GM21390 (cell line): ENCODE measurements at regions not wholly inside any gene's neighbourhood (a gene's known extent, or its start where the extent isn't known, plus 50 kb on each side); places are given as distances from the start of the nearest gene placed in this dataset.

Source experiments
- ATAC-seq: cut with Tn5 transposase; IDR thresholded peaks from one replicate; pipeline ENCODE4 v1.9.1; 2021; ENCODE audit not compliant: unreplicated experiment

GRCh38 chr2:120986898-120987650 is 251.4 kb downstream of the GLI2 start:
- ATAC-seq, result no peak

GRCh38 chr2:120988051-120988699 is 252.5 kb downstream of the GLI2 start:
- no peak for ATAC-seq

DNA sequence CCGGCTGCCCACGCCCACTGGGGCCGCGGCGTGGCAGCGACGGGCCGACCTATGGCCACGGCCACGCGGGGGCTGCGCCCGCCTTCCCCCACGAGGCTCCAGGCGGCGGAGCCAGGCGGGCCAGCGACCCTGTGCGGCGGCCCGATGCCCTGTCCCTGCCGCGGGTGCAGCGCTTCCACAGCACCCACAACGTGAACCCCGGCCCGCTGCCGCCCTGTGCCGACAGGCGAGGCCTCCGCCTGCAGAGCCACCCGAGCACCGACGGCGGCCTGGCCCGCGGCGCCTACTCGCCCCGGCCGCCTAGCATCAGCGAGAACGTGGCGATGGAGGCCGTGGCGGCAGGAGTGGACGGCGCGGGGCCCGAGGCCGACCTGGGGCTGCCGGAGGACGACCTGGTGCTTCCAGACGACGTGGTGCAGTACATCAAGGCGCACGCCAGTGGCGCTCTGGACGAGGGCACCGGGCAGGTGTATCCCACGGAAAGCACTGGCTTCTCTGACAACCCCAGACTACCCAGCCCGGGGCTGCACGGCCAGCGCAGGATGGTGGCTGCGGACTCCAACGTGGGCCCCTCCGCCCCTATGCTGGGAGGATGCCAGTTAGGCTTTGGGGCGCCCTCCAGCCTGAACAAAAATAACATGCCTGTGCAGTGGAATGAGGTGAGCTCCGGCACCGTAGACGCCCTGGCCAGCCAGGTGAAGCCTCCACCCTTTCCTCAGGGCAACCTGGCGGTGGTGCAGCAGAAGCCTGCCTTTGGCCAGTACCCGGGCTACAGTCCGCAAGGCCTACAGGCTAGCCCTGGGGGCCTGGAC is 253.2 kb downstream of the GLI2 start:
- no peak for ATAC-seq

DNA sequence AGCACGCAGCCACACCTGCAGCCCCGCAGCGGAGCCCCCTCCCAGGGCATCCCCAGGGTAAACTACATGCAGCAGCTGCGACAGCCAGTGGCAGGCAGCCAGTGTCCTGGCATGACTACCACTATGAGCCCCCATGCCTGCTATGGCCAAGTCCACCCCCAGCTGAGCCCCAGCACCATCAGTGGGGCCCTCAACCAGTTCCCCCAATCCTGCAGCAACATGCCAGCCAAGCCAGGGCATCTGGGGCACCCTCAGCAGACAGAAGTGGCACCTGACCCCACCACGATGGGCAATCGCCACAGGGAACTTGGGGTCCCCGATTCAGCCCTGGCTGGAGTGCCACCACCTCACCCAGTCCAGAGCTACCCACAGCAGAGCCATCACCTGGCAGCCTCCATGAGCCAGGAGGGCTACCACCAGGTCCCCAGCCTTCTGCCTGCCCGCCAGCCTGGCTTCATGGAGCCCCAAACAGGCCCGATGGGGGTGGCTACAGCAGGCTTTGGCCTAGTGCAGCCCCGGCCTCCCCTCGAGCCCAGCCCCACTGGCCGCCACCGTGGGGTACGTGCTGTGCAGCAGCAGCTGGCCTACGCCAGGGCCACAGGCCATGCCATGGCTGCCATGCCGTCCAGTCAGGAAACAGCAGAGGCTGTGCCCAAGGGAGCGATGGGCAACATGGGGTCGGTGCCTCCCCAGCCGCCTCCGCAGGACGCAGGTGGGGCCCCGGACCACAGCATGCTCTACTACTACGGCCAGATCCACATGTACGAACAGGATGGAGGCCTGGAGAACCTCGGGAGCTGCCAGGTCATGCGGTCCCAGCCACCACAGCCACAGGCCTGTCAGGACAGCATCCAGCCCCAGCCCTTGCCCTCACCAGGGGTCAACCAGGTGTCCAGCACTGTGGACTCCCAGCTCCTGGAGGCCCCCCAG is 254.1 kb downstream of the GLI2 start:
- no peak for ATAC-seq

DNA sequence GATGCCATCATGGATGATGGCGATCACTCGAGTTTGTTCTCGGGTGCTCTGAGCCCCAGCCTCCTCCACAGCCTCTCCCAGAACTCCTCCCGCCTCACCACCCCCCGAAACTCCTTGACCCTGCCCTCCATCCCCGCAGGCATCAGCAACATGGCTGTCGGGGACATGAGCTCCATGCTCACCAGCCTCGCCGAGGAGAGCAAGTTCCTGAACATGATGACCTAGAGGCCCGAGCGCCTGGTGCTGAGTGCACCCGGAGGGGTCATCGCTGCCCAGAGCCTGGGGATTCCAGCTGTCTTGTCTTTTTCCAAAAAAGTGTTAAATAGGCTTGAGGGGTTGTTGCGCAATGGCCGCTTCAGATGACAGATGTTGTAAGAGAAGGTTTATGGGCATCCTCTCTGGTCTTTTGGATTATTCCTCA is 254.8 kb downstream of the GLI2 start:
- ATAC-seq, result no peak

DNA sequence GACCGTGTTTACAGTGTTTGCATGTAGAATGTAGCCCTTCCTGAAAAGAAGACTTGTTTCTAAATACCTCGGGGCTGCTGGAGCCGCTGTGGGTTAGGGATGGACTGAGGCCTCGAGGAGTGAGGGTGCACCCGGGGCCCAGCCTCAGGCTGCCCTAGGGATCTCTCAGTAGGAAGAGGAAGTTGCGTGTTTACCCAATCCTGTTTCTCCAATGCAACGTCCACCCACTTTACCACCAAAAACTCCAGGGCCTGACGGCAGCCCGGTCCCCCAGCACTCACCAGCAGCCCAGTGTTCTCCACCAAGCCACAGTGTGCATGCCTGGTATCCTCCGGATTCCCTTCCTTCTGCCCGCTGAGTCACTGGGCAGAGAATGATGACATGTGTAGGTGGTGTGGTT is 255.8 kb downstream of the GLI2 start:
- ATAC-seq, result no peak

- no peak for ATAC-seq
Observed at GRCh38 chr2:120992791-120993555, 257.3 kb downstream of the GLI2 start.

DNA sequence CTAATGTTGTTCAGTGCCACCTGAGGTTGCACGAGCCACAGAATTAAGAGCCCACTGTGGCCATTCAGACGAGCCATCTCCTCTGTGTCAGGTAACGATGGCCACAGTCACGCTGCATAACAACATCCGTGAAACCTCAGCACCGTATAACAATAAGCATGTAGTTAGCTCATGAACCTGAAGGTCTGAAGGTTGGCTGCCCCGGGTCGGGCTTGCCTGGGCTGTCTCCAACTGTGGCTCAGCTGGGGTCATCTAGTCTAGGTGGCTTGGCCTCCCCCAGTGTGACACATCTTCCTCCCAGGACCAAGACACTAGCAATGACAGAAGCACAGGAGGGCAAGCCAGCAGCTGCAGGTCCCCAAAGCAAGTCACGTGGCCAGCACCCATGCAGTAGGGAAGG is 258.0 kb downstream of the GLI2 start:
- ATAC-seq, result no peak

DNA sequence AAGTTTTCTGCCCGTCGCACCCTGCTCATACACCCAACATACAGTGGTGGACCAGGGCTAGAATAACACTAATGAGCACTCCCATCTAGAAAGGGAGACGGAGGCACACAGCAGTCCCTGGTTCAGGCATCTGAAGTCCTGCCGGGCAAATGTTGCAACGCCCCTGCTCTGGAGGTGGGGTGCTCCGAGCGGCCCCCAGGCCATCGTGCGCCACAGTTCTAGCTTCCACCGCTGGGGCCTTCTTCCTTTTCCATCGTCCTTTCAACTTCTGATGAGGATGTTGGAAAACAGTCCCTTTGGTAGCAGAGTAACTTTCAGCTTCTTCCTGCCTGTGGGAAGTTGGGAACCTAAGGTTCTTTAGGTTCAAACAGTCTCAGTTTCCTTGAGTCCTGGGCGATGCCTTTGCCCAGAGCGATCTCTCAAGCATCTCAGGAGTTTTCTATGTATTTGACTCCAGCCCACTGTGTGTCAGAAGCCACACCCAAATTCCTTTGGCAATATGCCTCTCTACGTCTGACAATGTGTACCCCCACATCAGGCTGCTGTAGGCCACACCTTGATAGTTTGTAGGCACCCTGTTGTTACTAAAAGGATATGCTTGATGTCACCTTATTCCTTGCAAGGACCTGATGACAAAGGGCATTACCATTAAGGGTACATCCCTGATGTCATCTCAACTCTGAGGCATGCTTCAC is 258.8 kb downstream of the GLI2 start:
- no peak for ATAC-seq

GRCh38 chr2:120995152-120995551 is 259.5 kb downstream of the GLI2 start:
- ATAC-seq, result no peak

DNA sequence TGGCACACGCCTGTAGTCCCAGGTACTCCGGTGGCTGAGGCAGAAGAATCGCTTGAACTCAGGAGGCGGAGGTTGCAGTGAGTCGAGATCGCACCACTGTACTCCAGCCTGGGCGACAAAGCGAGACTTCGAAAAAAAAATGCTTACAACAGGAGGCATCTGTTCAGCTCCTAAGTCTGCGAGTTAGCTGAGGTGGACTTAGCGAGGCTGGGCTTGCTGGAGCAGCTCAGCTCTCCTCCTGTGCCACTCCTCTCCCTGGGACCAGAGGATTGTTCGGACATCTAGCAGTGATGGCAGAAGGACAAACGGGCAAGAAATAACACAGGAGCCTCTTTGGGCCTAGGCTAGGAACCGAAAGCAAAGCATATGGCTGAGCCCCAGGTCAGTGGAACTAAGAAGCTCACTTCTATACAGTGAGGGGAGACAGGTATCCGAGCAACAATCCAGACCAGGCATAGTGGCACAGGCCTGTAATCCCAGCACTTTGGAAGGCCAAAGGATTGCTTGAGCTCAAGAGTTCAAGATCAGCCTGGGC is 260.1 kb downstream of the GLI2 start:
- ATAC-seq, result no peak

- no peak for ATAC-seq
Observed at GRCh38 chr2:120999377-121000097, 263.9 kb downstream of the GLI2 start.

- no peak for ATAC-seq
Observed at GRCh38 chr2:121000804-121001203, 265.1 kb downstream of the GLI2 start.

DNA sequence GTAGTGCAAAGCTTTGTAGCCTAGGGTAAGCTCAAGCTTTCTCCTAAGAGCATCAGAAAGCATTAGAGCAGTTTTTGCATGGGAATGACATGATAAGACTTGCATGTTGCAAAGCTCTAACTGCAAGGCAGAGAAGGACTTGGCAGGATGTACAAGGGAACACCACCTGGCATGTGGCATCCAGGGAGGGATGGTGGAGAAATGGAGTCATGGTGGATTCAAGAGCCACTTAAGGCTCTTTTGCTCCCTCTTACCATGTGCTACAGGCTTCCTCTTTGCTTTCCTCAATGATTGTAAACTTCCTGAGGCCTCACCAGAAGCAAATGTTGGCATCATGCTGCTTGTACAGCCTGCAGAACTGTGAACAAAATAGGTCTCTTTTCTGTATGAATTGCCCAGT is 266.0 kb downstream of the GLI2 start:
- ATAC-seq, result no peak

GRCh38 chr2:121002597-121002996 is 266.9 kb downstream of the GLI2 start:
- ATAC-seq, result no peak

DNA sequence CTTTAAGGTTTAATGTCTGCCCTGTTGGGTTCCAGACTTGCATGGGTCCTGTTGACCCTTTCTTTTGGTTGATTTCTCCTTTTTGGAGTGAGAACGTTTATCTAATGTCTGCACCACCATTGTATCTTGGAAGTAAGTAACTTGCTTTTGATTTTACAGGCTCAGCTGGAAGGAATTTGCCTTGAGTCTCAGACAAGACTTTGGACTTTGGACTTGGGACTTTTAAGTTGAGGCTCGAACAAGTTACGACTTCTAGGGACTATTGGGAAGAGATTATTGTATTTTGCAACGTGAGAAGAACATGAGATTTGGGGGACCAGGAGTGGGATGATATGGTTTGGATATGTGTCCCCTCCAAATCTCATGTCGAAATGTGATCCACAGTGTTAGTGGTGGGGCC is 267.7 kb downstream of the GLI2 start:
- ATAC-seq, result no peak

- no peak for ATAC-seq
Observed at GRCh38 chr2:121004359-121004758, 268.7 kb downstream of the GLI2 start.

DNA sequence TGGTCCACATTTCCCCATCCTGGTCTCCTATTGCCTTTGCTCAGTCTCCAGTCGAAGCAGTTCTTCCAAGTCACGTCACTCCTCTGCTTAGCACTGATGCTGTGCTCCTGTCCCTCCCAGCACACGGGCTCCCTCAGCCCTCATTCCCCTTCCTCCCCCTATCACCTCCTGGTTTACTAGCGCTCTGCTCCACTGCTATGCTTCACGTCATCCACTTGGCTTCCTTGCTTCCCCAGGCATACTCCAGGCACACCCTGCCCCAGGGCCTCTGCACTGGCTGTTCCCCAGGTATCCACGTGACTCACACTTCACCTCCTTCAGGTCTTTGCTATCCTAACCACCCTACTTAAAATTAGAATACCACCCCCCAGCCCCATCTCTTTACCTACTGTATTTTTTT is 269.3 kb downstream of the GLI2 start:
- no peak for ATAC-seq

- ATAC-seq, result no peak
Observed at GRCh38 chr2:121005453-121005852, 269.8 kb downstream of the GLI2 start.
